ENCODE measurements at regions not wholly inside any gene's neighbourhood (a gene's known extent, or its start where the extent isn't known, plus 50 kb on each side); places are given as distances from the start of the nearest gene placed in this dataset.

GRCh38 chr2:7490672-7491071, 573.5 kb downstream of the RNF144A start:
- no peaks in the 10 kb centered on the region for H3K27me3 ChIP-seq (replicated peaks; ENCODE audit: insufficient read depth)
- no peak for TF ChIP-seq CTCF (IDR thresholded peaks at IDR 0.05)
- no peak overlapping the region for H3K4me3 ChIP-seq
- no peaks in the 10 kb centered on the region for H3K4me1 ChIP-seq (ENCODE audit: control insufficient read depth in 1 of 2, low read depth in 2 of 2)
- no peak overlapping the region for H3K27ac ChIP-seq
- peaks cover 4% of the 10 kb centered on the region for H3K9me3 ChIP-seq
- H3K36me3 ChIP-seq, result no peaks in the 10 kb centered on the region
- ATAC-seq (ENCODE audit: insufficient number of reproducible peaks, low FRiP score, low read depth) (no peak), DNase-seq (ENCODE audit: low spot score) (no peak)

GRCh38 chr2:7492719-7493118, 575.5 kb downstream of the RNF144A start:
- DNase-seq (ENCODE audit: low spot score) (no peak), ATAC-seq (ENCODE audit: insufficient number of reproducible peaks, low FRiP score, low read depth) (no peak)
- Histone ChIP-seq H3K9me3 (peaks cover 4% of the 10 kb centered on the region), H3K27ac (no peak overlapping the region), H3K4me1 (ENCODE audit: control insufficient read depth in 1 of 2, low read depth in 2 of 2) (no peaks in the 10 kb centered on the region), H3K4me3 (no peak overlapping the region), H3K36me3 (no peaks in the 10 kb centered on the region), H3K27me3 (replicated peaks; ENCODE audit: insufficient read depth) (no peaks in the 10 kb centered on the region)
- TF ChIP-seq CTCF (IDR thresholded peaks at IDR 0.05), result no peak

GRCh38 chr2:7497178-7497577, 580.0 kb downstream of the RNF144A start:
- Histone ChIP-seq H3K4me1 (ENCODE audit: control insufficient read depth in 1 of 2, low read depth in 2 of 2) (no peaks in the 10 kb centered on the region), H3K27ac (no peak overlapping the region), H3K36me3 (no peaks in the 10 kb centered on the region), H3K27me3 (replicated peaks; ENCODE audit: insufficient read depth) (no peaks in the 10 kb centered on the region), H3K4me3 (no peak overlapping the region), H3K9me3 (peaks cover 4% of the 10 kb centered on the region)
- ATAC-seq (ENCODE audit: insufficient number of reproducible peaks, low FRiP score, low read depth) (no peak), DNase-seq (ENCODE audit: low spot score) (no peak)
- TF ChIP-seq CTCF (IDR thresholded peaks at IDR 0.05), result no peak

DNA sequence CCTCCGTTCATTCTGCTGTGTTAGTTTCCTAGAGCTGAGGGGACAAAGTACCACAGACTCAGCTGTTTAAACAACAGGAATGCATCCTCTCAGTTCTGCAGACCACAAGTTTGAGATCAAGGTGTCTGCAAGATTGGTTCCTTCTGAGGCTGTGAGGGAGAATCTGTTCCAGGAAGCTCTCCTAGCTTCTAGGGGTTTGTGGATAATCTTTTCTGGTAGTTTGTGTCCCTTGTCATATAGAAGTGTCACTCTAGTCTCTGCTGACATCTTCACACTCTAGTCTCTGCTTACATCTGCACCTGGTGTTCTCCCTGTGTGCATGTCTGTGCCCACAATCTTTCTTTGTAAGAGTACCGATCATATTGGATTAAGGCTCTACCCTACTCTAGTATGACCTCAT, 581.8 kb downstream of the RNF144A start:
- no peaks in the 10 kb centered on the region for H3K27me3 ChIP-seq (replicated peaks; ENCODE audit: insufficient read depth)

DNA sequence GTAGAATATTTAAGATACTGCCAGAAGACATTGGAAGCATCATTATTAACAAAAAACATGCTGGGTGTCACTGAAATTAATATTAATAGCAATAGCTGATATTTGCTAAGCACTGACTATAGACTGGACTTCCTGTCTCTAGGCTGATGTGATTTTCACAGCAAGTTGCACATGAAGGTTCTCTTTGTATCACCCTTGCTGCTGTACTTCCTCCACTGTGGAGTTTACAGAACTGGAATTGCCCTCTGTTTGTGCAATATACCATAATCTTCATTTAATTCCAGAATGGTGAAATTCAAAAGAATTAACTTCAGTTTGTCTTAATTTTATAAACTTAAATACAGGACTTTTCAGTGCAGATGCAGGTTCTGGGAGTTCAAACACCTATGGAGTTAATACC, 585.1 kb downstream of the RNF144A start:
- Histone ChIP-seq H3K9me3 (no peaks in the 10 kb centered on the region), H3K27ac (no peak overlapping the region), H3K4me1 (ENCODE audit: control insufficient read depth in 1 of 2, low read depth in 2 of 2) (no peaks in the 10 kb centered on the region), H3K36me3 (no peaks in the 10 kb centered on the region), H3K27me3 (replicated peaks; ENCODE audit: insufficient read depth) (no peaks in the 10 kb centered on the region), H3K4me3 (no peak overlapping the region)
- ATAC-seq (ENCODE audit: insufficient number of reproducible peaks, low FRiP score, low read depth), result no peak
- TF ChIP-seq CTCF (IDR thresholded peaks at IDR 0.05), result no peak
- DNase-seq (ENCODE audit: low spot score), result no peak

More for the DNA sequence above, 581.8 kb downstream of the RNF144A start:
- no peaks in the 10 kb centered on the region for H3K36me3 ChIP-seq
- H3K9me3 ChIP-seq, result peaks cover 3% of the 10 kb centered on the region
- ATAC-seq (ENCODE audit: insufficient number of reproducible peaks, low FRiP score, low read depth) (no peak), DNase-seq (ENCODE audit: low spot score) (no peak)
- TF ChIP-seq CTCF (IDR thresholded peaks at IDR 0.05), result no peak
- H3K27ac ChIP-seq, result no peak overlapping the region
- no peak overlapping the region for H3K4me3 ChIP-seq
- H3K4me1 ChIP-seq (ENCODE audit: control insufficient read depth in 1 of 2, low read depth in 2 of 2), result no peaks in the 10 kb centered on the region

Data from thoracic aorta (tissue), 2 donors.